ENCODE measurements at regions not wholly inside any gene's neighbourhood (a gene's known extent, or its start where the extent isn't known, plus 50 kb on each side); places are given as distances from the start of the nearest gene placed in this dataset.

GRCh38 chr1:102615896-102616295 is 492.4 kb downstream of the COL11A1 start:
- Histone ChIP-seq H3K36me3 (ENCODE audit: insufficient read depth, low read length) (no peaks in the 10 kb centered on the region), H3K79me2 (ENCODE audit: control insufficient read depth, insufficient read depth, low read length, unreplicated experiment) (no peaks in the 10 kb centered on the region), H3K4me1 (ENCODE audit: control insufficient read depth, insufficient read depth, low read length, unreplicated experiment) (no peaks in the 10 kb centered on the region), H3K27ac (ENCODE audit: low read depth, low read length) (no peak overlapping the region), H3K4me3 (ENCODE audit: low read depth, low read length) (no peak overlapping the region), H3K27me3 (ENCODE audit: insufficient read depth, low read length) (peaks cover 10% of the 10 kb centered on the region), H2AFZ (ENCODE audit: low read length, unreplicated experiment) (no peak overlapping the region)

GRCh38 chr1:102595106-102595505 is 513.2 kb downstream of the COL11A1 start:
- no peaks in the 10 kb centered on the region for H3K36me3 ChIP-seq (ENCODE audit: insufficient read depth, low read length)
- no peak overlapping the region for H2AFZ ChIP-seq (ENCODE audit: low read length, unreplicated experiment)
- H3K4me3 ChIP-seq (ENCODE audit: low read depth, low read length) = no peak overlapping the region

GRCh38 chr1:102593276-102593675 is 515.0 kb downstream of the COL11A1 start:
- Histone ChIP-seq H3K36me3 (ENCODE audit: insufficient read depth, low read length) (no peaks in the 10 kb centered on the region), H3K4me1 (ENCODE audit: control insufficient read depth, insufficient read depth, low read length, unreplicated experiment) (no peaks in the 10 kb centered on the region), H3K27me3 (ENCODE audit: insufficient read depth, low read length) (no peaks in the 10 kb centered on the region), H3K79me2 (ENCODE audit: control insufficient read depth, insufficient read depth, low read length, unreplicated experiment) (no peaks in the 10 kb centered on the region), H3K27ac (ENCODE audit: low read depth, low read length) (no peak overlapping the region), H2AFZ (ENCODE audit: low read length, unreplicated experiment) (no peak overlapping the region), H3K4me3 (ENCODE audit: low read depth, low read length) (no peak overlapping the region)

More at GRCh38 chr1:102595106-102595505, 513.2 kb downstream of the COL11A1 start:
- Histone ChIP-seq H3K27ac (ENCODE audit: low read depth, low read length) (no peak overlapping the region), H3K4me1 (ENCODE audit: control insufficient read depth, insufficient read depth, low read length, unreplicated experiment) (no peaks in the 10 kb centered on the region), H3K79me2 (ENCODE audit: control insufficient read depth, insufficient read depth, low read length, unreplicated experiment) (no peaks in the 10 kb centered on the region), H3K27me3 (ENCODE audit: insufficient read depth, low read length) (no peaks in the 10 kb centered on the region)

- H2AFZ ChIP-seq (ENCODE audit: low read length, unreplicated experiment) = no peak overlapping the region
- H3K4me1 ChIP-seq (ENCODE audit: control insufficient read depth, insufficient read depth, low read length, unreplicated experiment) = no peaks in the 10 kb centered on the region
- no peak overlapping the region for H3K27ac ChIP-seq (ENCODE audit: low read depth, low read length)
- H3K4me3 ChIP-seq (ENCODE audit: low read depth, low read length) = no peak overlapping the region
- H3K27me3 ChIP-seq (ENCODE audit: insufficient read depth, low read length) = no peaks in the 10 kb centered on the region
- no peaks in the 10 kb centered on the region for H3K79me2 ChIP-seq (ENCODE audit: control insufficient read depth, insufficient read depth, low read length, unreplicated experiment)
- H3K36me3 ChIP-seq (ENCODE audit: insufficient read depth, low read length) = no peaks in the 10 kb centered on the region
These were observed 519.8 kb downstream of the COL11A1 start for GRCh38 chr1:102588536-102588935.

- Histone ChIP-seq H3K27me3 (ENCODE audit: insufficient read depth, low read length) (no peaks in the 10 kb centered on the region), H3K36me3 (ENCODE audit: insufficient read depth, low read length) (no peaks in the 10 kb centered on the region), H3K4me1 (ENCODE audit: control insufficient read depth, insufficient read depth, low read length, unreplicated experiment) (no peaks in the 10 kb centered on the region), H3K4me3 (ENCODE audit: low read depth, low read length) (no peak overlapping the region), H3K27ac (ENCODE audit: low read depth, low read length) (no peak overlapping the region), H3K79me2 (ENCODE audit: control insufficient read depth, insufficient read depth, low read length, unreplicated experiment) (no peaks in the 10 kb centered on the region), H2AFZ (ENCODE audit: low read length, unreplicated experiment) (no peak overlapping the region)
These were observed 522.3 kb downstream of the COL11A1 start for GRCh38 chr1:102586022-102586421.

- no peaks in the 10 kb centered on the region for H3K27me3 ChIP-seq (ENCODE audit: insufficient read depth, low read length)
- H3K79me2 ChIP-seq (ENCODE audit: control insufficient read depth, insufficient read depth, low read length, unreplicated experiment) = no peaks in the 10 kb centered on the region
- H3K27ac ChIP-seq (ENCODE audit: low read depth, low read length) = no peak overlapping the region
- H3K36me3 ChIP-seq (ENCODE audit: insufficient read depth, low read length) = no peaks in the 10 kb centered on the region
- no peak overlapping the region for H3K4me3 ChIP-seq (ENCODE audit: low read depth, low read length)
- no peaks in the 10 kb centered on the region for H3K4me1 ChIP-seq (ENCODE audit: control insufficient read depth, insufficient read depth, low read length, unreplicated experiment)
- H2AFZ ChIP-seq (ENCODE audit: low read length, unreplicated experiment) = no peak overlapping the region
These were observed 527.5 kb downstream of the COL11A1 start for GRCh38 chr1:102580806-102581205.

GRCh38 chr1:102578804-102579203 is 529.5 kb downstream of the COL11A1 start:
- Histone ChIP-seq H3K27ac (ENCODE audit: low read depth, low read length) (no peak overlapping the region), H3K36me3 (ENCODE audit: insufficient read depth, low read length) (no peaks in the 10 kb centered on the region), H2AFZ (ENCODE audit: low read length, unreplicated experiment) (peak overlapping the region; percentile 50), H3K4me1 (ENCODE audit: control insufficient read depth, insufficient read depth, low read length, unreplicated experiment) (no peaks in the 10 kb centered on the region), H3K79me2 (ENCODE audit: control insufficient read depth, insufficient read depth, low read length, unreplicated experiment) (no peaks in the 10 kb centered on the region), H3K4me3 (ENCODE audit: low read depth, low read length) (no peak overlapping the region), H3K27me3 (ENCODE audit: insufficient read depth, low read length) (no peaks in the 10 kb centered on the region)

GRCh38 chr1:102572637-102573036 is 535.7 kb downstream of the COL11A1 start:
- no peaks in the 10 kb centered on the region for H3K79me2 ChIP-seq (ENCODE audit: control insufficient read depth, insufficient read depth, low read length, unreplicated experiment)
- no peak overlapping the region for H3K27ac ChIP-seq (ENCODE audit: low read depth, low read length)
- H3K4me1 ChIP-seq (ENCODE audit: control insufficient read depth, insufficient read depth, low read length, unreplicated experiment) = no peaks in the 10 kb centered on the region
- H3K27me3 ChIP-seq (ENCODE audit: insufficient read depth, low read length) = no peaks in the 10 kb centered on the region
- no peak overlapping the region for H3K4me3 ChIP-seq (ENCODE audit: low read depth, low read length)
- H3K36me3 ChIP-seq (ENCODE audit: insufficient read depth, low read length) = no peaks in the 10 kb centered on the region
- no peak overlapping the region for H2AFZ ChIP-seq (ENCODE audit: low read length, unreplicated experiment)

- no peaks in the 10 kb centered on the region for H3K4me1 ChIP-seq (ENCODE audit: control insufficient read depth, insufficient read depth, low read length, unreplicated experiment)
- no peak overlapping the region for H3K4me3 ChIP-seq (ENCODE audit: low read depth, low read length)
- no peak overlapping the region for H3K27ac ChIP-seq (ENCODE audit: low read depth, low read length)
- H3K27me3 ChIP-seq (ENCODE audit: insufficient read depth, low read length) = no peaks in the 10 kb centered on the region
- no peaks in the 10 kb centered on the region for H3K36me3 ChIP-seq (ENCODE audit: insufficient read depth, low read length)
- no peaks in the 10 kb centered on the region for H3K79me2 ChIP-seq (ENCODE audit: control insufficient read depth, insufficient read depth, low read length, unreplicated experiment)
- H2AFZ ChIP-seq (ENCODE audit: low read length, unreplicated experiment) = no peak overlapping the region
These were observed 542.1 kb downstream of the COL11A1 start for GRCh38 chr1:102566182-102566581.

- H2AFZ ChIP-seq (ENCODE audit: low read length, unreplicated experiment) = no peak overlapping the region
- no peaks in the 10 kb centered on the region for H3K79me2 ChIP-seq (ENCODE audit: control insufficient read depth, insufficient read depth, low read length, unreplicated experiment)
- H3K27me3 ChIP-seq (ENCODE audit: insufficient read depth, low read length) = no peaks in the 10 kb centered on the region
- H3K4me1 ChIP-seq (ENCODE audit: control insufficient read depth, insufficient read depth, low read length, unreplicated experiment) = no peaks in the 10 kb centered on the region
- H3K36me3 ChIP-seq (ENCODE audit: insufficient read depth, low read length) = no peaks in the 10 kb centered on the region
- no peak overlapping the region for H3K27ac ChIP-seq (ENCODE audit: low read depth, low read length)
- H3K4me3 ChIP-seq (ENCODE audit: low read depth, low read length) = no peak overlapping the region
These were observed 545.9 kb downstream of the COL11A1 start for GRCh38 chr1:102562380-102562779.

- H3K36me3 ChIP-seq (ENCODE audit: insufficient read depth, low read length) = no peaks in the 10 kb centered on the region
- no peak overlapping the region for H3K27ac ChIP-seq (ENCODE audit: low read depth, low read length)
These were observed 554.1 kb upstream of the OLFM3 start for GRCh38 chr1:102550729-102551384.

More at GRCh38 chr1:102550729-102551384, 554.1 kb upstream of the OLFM3 start:
- no peaks in the 10 kb centered on the region for H3K4me1 ChIP-seq (ENCODE audit: control insufficient read depth, insufficient read depth, low read length, unreplicated experiment)
- H3K27me3 ChIP-seq (ENCODE audit: insufficient read depth, low read length) = no peaks in the 10 kb centered on the region
- no peak overlapping the region for H2AFZ ChIP-seq (ENCODE audit: low read length, unreplicated experiment)
- no peaks in the 10 kb centered on the region for H3K79me2 ChIP-seq (ENCODE audit: control insufficient read depth, insufficient read depth, low read length, unreplicated experiment)
- no peak overlapping the region for H3K4me3 ChIP-seq (ENCODE audit: low read depth, low read length)
